HG03442 (cell line): ENCODE measurements at regions not wholly inside any gene's neighbourhood (a gene's known extent, or its start where the extent isn't known, plus 50 kb on each side); places are given as distances from the start of the nearest gene placed in this dataset.
"Not testable (repeated sequence)": the region's sequence is repeated elsewhere in the genome, so short reads cannot be mapped to it uniquely, and the experiment has no call there.

ENCODE experiments used
- ATAC-seq: cut with Tn5 transposase; IDR thresholded peaks from one replicate; pipeline ENCODE4 v1.9.1; 2021; ENCODE audit warnings: mild to moderate bottlenecking, moderate library complexity; ENCODE audit not compliant: unreplicated experiment

DNA sequence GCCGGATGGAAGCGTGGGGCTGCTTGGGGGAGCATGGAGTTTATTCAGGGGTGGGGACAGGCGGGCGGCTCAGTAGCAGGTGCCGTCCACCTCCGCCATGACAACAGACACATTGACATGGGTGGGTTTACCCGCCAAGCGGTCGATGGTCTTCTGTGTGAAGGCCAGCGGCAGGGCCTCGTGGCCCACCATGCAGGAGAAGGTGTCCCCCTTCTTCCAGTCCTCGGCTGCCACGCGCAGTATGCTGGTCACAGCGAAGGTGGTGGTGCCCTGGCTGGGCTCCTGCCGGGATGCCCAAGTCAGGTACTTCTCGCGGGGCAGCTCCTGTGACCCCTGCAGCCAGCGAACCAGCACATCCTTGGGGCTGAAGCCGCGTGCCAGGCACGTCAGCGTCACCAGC is 180.7 kb downstream of the TMEM121 start:
- ATAC-seq, result not testable (repeated sequence)

DNA sequence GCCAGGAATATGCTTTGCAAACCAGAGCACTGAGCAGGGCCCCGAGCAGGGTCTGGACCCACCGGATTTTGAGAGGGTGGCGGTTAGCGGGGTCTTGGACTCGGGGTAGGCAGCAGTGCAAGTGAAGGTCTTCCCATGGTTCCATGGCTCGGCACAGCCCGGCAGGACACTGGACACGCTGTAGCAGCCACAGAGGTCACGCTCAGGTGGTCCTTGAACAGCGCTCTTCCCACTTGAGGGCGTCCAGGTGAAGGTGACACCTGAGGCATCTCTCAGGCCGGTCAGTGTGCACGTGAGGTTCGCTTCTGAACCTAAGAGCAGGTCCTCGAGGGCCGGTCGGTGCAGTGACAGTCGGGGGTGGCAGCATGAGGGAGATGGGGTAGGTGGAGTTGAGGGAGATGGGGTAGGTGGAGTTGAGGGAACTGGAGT is 181.4 kb downstream of the TMEM121 start:
- not testable (repeated sequence) for ATAC-seq

GRCh38 chr14:105708251-105709134 is 182.1 kb downstream of the TMEM121 start:
- not testable (repeated sequence) for ATAC-seq

- no peak for ATAC-seq
Measured at GRCh38 chr14:105709281-105710118, 183.1 kb downstream of the TMEM121 start.

DNA sequence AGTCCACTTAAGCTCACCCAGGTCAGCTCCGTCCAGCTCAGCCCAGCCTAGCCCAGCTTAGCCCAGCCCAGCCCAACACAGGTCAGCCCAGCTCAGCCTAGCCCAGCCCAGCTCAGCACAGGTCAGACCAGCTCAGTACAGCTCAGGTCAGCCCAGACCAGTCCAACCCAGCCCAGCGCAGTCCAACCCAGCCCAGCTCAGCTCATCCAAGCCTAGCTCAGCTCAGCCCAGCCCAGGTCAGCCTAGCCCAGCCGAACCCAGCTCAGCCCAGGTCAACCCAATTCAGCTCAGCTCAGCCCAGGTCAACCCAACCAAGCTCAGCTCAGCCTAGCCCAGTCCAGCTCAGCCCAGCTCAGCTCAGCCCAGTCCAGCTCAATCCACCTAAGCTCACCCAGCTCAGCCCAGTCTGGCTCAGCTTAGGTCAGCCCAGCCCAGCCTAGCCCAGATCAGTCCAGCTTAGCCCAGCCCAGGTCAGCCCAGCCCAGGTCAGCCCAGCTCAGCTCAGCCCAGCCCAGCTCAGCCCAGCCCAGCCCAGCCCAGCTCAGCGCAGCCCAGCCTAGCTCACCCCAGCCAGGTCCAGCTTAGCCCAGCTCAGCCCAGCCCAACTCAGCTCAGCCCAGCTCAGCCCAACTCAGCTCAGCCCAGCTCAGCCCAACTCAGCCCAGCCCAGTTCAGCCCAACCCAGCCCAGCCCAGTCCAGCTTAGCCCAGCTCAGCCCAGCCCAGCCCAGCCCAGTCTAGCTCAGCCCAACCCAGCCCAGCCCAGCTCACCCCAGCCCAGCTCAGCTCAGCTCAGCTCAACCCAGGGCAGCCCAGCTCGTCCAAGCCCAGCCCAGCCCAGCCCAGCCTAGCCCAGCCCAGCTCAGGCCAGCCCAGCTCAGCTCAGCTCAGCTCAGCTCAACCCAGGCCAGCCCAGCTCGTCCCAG is 184.0 kb downstream of the TMEM121 start:
- no peak for ATAC-seq

- no peak for ATAC-seq
Measured at GRCh38 chr14:105711044-105711620, 184.7 kb downstream of the TMEM121 start.

GRCh38 chr14:105711841-105712460 is 185.6 kb downstream of the TMEM121 start:
- ATAC-seq, result no peak

DNA sequence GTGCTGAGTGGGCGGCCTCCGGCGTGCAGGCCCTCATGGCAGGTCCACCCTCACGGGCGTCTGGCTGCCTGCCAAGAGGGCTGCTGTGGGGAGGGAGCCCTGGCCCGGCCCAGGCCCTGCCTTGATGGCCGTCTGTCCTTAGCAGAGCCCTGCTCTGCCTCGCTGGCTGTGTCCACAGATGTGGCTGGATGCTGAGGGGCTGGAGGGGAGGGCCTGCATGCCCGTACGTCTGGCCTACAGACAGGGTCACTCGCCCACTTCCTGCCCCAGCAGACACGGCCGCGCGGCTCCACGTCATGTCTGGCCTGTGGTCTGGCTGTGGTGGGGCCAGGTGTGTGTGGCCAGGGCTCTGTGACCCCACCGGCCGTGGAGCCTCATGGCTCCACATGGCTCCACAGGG is 186.3 kb downstream of the TMEM121 start:
- ATAC-seq, result not testable (repeated sequence)

- not testable (repeated sequence) for ATAC-seq
Measured at GRCh38 chr14:105713160-105713559, 186.8 kb downstream of the TMEM121 start.

GRCh38 chr14:105713836-105714235 is 187.5 kb downstream of the TMEM121 start:
- ATAC-seq, result not testable (repeated sequence)

GRCh38 chr14:105718787-105719186 is 192.4 kb downstream of the TMEM121 start:
- not testable (repeated sequence) for ATAC-seq

GRCh38 chr14:105720106-105720505 is 193.7 kb downstream of the TMEM121 start:
- ATAC-seq, result not testable (repeated sequence)

DNA sequence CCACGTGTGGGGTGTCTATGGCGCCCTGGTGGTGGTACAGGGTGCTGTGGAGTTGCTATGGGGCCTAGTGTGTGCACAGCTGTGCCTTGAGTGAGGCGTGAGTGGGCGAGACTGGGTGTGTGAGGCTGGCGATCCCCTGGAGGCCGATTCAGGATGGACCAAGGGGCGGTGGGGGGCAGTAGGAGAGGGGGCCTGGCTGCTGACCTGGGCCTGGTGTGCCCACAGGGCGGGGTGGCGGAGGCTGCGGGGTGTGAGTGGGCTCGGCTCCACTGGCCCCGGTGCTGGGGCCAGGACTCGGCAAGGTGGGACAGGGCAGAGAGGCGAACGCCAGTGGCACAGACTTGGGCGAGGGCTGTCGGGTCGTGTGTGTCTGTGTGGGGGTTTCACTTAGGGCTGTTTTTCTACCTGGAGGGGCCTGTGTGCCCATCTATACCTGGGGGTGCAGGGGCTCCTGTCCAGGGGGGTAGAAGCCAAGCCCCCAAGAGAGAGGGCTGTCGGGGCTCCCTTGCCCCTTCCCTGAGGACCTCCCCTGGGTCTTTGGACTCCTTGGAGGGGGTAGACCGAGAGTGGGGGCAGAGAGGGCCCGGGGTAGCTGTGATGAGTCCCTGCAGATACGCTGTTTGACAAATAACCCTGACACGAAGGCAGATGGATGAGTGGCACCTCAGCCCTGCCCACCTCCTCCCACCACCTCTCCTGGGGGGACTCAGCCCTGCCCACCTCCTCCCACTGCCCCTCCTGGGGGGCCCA is 194.6 kb downstream of the TMEM121 start:
- ATAC-seq, result not testable (repeated sequence)

- ATAC-seq, result not testable (repeated sequence)
Measured at GRCh38 chr14:105721602-105721970, 195.2 kb downstream of the TMEM121 start.

- ATAC-seq, result not testable (repeated sequence)
Measured at GRCh38 chr14:105721996-105722709, 195.8 kb downstream of the TMEM121 start.

- ATAC-seq, result not testable (repeated sequence)
Measured at GRCh38 chr14:105723271-105723670, 196.9 kb downstream of the TMEM121 start.

- ATAC-seq, result not testable (repeated sequence)
Measured at GRCh38 chr14:105723776-105724175, 197.4 kb downstream of the TMEM121 start.

GRCh38 chr14:105729825-105730368 is 203.5 kb downstream of the TMEM121 start:
- not testable (repeated sequence) for ATAC-seq
